HEK293T (cell line): ENCODE measurements at regions not wholly inside any gene's neighbourhood (a gene's known extent, or its start where the extent isn't known, plus 50 kb on each side); places are given as distances from the start of the nearest gene placed in this dataset.
"Not testable (repeated sequence)": the region's sequence is repeated elsewhere in the genome, so short reads cannot be mapped to it uniquely, and the experiment has no call there.

ENCODE experiments used
- ARNT ChIP-seq: fragments of 450-650 bp; IDR thresholded peaks from 2 replicates; pipeline ENCODE4 v1.6.1; 2017; ENCODE audit warnings: mild to moderate bottlenecking
- FOXM1 ChIP-seq: fragments of 450-650 bp; IDR thresholded peaks from 2 replicates; pipeline ENCODE4 v1.6.1; 2017; ENCODE audit warnings: mild to moderate bottlenecking, borderline replicate concordance
- HDGF ChIP-seq: fragments of 450-650 bp; IDR thresholded peaks from 2 replicates; pipeline ENCODE4 v1.6.1; 2017; ENCODE audit warnings: antibody characterized with exemption, borderline replicate concordance
- LEF1 ChIP-seq: fragments of 450-650 bp; IDR thresholded peaks from 2 replicates; pipeline ENCODE4 v1.6.1; 2017; ENCODE audit warnings: mild to moderate bottlenecking, borderline replicate concordance
- SUZ12 ChIP-seq: fragments of 450-650 bp; IDR thresholded peaks from 2 replicates; pipeline ENCODE4 v1.6.1; 2016; ENCODE audit warnings: mild to moderate bottlenecking
- ZNF384 ChIP-seq: fragments of 450-650 bp; IDR thresholded peaks from 2 replicates; pipeline ENCODE4 v1.6.1; 2016

DNA sequence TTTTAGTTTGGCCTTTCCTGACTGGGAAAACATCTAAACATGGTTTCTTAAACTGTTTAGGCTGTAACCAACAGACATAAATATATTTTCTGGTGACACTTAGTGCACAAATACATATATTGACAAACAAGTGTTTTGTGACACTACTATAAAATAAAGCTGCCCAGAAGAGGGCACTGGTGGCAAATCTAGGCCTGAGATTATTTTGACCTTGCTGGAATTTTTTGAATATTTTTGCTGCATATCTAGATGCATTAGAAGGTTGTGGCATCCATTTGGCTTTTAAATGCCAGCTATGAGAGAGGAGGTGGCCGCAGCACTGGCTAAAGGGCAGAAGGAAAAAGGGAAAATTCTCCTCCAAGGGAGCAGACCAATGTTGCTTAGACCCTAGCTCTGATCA is 139.6 kb downstream of the KLRB1 start:
- TF ChIP-seq ARNT, ZNF384, FOXM1, SUZ12, LEF1, HDGF: not testable (repeated sequence)
